SK-N-MC (cell line): ENCODE measurements at regions not wholly inside any gene's neighbourhood (a gene's known extent, or its start where the extent isn't known, plus 50 kb on each side); places are given as distances from the start of the nearest gene placed in this dataset.
A peak's percentile ranks its signal among the peaks of the same experiment; 100 is the strongest.

Experiments used
- DNase-seq: peaks from one replicate; pipeline ENCODE4 v3.0.0-alpha.2; 2011; ENCODE audit warnings: low read depth, low spot score
- H3K27ac ChIP-seq: fragments of 200-600 bp; sonication (generic); 2 replicates; pipeline ENCODE4 v1.5.1; 2016; ENCODE audit warnings: mixed run types
- H3K36me3 ChIP-seq: fragments of 200-600 bp; sonication (generic); 2 replicates; pipeline ENCODE4 v1.6.1; 2017; ENCODE audit warnings: antibody characterized with exemption, low read length, mixed read lengths; ENCODE audit not compliant: insufficient read depth
- H3K4me3 ChIP-seq: fragments of 200-600 bp; sonication (generic); 2 replicates; pipeline ENCODE4 v1.5.1; 2016
- H3K9ac ChIP-seq: fragments of 200-600 bp; sonication (generic); 2 replicates; pipeline ENCODE4 v1.8.0; 2017; ENCODE audit warnings: mixed run types, mixed read lengths; ENCODE audit not compliant: insufficient read length
- H3K9me3 ChIP-seq: fragments of 200-600 bp; sonication (generic); 2 replicates; pipeline ENCODE4 v1.6.1; 2017; ENCODE audit warnings: low read depth, mild to moderate bottlenecking, antibody characterized with exemption, low read length, moderate library complexity, mixed read lengths
- EZH2 ChIP-seq: fragments of 200-600 bp; sonication (generic); IDR thresholded peaks from one replicate; pipeline ENCODE4 v1.6.1; 2017; ENCODE audit warnings: antibody characterized with exemption
- FOXP2 ChIP-seq: optimal IDR thresholded peaks from 2 replicates; pipeline ENCODE3; 2011; ENCODE audit warnings: mild to moderate bottlenecking, moderate library complexity; ENCODE audit not compliant: insufficient read depth; ENCODE audit errors: extremely low read length, control extremely low read depth
- POLR2AphosphoS5 ChIP-seq: IDR thresholded peaks from 2 replicates; pipeline ENCODE4 v1.6.1; 2012; ENCODE audit warnings: mild to moderate bottlenecking, low read depth, low read length, borderline replicate concordance

DNA sequence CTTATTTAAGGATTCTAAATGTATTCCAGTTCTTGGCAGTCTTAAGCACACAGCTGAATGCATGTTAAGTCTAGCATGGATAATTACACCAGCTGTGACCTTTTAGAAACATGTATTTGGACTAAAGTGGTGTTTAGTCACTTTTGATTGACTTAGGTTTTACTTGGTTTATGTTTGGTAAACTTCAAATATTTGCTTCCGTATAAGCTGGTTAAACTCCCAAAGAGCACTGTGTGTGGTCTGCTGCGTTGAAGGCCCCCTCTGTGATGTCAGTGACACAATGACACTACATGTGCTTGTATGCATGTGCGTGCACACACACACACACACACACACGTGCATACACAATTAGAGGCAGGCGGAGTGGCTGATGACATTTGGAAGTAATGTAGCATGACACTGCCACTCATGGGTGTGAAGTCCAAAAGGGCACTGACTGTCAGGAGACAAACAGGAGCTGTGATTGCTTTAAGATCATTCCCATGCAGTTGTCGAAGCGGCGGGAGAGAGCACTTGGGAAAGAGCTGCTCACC, 156.1 kb upstream of the CDH13 start:
- H3K9me3 ChIP-seq: no peaks in the 10 kb centered on the region
- H3K9ac ChIP-seq: no peak overlapping the region
- DNase-seq: no peak
- TF ChIP-seq FOXP2 (no peak), EZH2 (no peak), POLR2AphosphoS5 (no peak)
- no peaks in the 10 kb centered on the region for H3K36me3 ChIP-seq
- H3K4me3 ChIP-seq: no peak overlapping the region
- H3K27ac ChIP-seq: no peak overlapping the region

DNA sequence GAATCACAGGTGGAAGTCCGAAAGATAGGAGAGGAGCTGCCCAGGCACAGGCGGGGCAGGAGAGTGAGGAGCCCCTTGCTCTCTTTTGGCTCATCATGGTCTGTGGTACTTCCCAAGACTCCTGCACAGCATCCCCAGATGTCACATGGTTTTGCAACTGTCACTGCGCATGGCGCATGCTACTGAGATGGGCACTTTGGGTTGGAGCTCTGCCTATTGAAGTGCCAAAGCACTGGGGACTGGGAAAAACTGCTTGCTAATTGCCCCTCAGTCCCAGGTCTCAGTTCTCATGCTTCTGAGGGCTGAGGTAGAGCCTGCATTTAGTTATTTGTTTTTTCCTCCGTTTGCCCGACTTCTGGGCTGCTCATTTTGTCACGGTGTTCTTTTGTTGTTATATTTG, 156.8 kb upstream of the CDH13 start:
- H3K9ac ChIP-seq: no peak overlapping the region
- no peak overlapping the region for H3K4me3 ChIP-seq
- H3K9me3 ChIP-seq: no peaks in the 10 kb centered on the region
- TF ChIP-seq FOXP2 (no peak), POLR2AphosphoS5 (no peak), EZH2 (no peak)
- no peak for DNase-seq
- H3K36me3 ChIP-seq: no peaks in the 10 kb centered on the region
- H3K27ac ChIP-seq: no peak overlapping the region

DNA sequence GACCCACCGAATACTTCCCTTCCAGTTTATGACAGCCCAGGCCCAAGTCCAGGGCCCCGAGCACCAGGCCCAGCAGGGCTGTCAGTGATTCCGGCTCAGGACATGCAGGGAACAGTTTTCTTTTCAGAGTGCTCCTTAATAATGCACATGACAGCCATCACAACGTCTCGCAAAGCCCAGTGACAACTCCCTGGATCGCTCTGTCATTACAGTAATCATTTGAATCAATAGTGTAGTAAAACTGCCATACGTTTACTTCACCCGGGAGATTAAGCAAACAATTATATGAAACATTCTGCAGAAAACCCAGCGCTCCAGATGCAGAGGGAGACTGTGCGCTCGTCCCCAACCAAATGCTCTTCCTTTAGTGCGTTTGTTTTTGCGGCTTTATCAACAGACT, 162.6 kb upstream of the CDH13 start:
- Histone ChIP-seq H3K27ac (no peak overlapping the region), H3K4me3 (no peak overlapping the region), H3K9ac (no peak overlapping the region), H3K9me3 (no peaks in the 10 kb centered on the region), H3K36me3 (no peaks in the 10 kb centered on the region)
- no peak for DNase-seq
- no peak for TF ChIP-seq EZH2
- TF ChIP-seq POLR2AphosphoS5: no peak
- no peak for TF ChIP-seq FOXP2

DNA sequence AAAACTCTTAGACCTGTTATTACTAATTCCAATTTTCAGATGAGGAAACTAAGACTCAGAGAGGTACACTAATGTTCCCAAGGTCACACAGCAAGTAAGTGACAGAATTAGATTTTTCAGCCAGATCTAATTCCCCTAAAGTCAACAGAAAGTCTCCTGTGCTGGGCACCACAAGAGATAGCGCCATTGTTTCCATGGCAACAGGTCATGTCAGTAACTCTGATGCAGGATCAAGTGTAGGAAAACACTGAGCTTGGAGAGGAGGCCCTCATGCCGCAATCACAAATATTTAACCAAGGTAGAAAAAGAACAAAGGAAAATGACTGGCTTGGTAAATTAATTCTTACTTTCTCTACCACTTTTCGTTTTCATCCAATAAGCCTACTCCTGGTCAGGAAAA, 166.0 kb upstream of the CDH13 start:
- H3K27ac ChIP-seq: no peak overlapping the region
- no peaks in the 10 kb centered on the region for H3K36me3 ChIP-seq
- H3K9me3 ChIP-seq: no peaks in the 10 kb centered on the region
- no peak overlapping the region for H3K4me3 ChIP-seq
- no peak for DNase-seq
- H3K9ac ChIP-seq: no peak overlapping the region
- no peak for TF ChIP-seq FOXP2
- no peak for TF ChIP-seq EZH2
- no peak for TF ChIP-seq POLR2AphosphoS5

DNA sequence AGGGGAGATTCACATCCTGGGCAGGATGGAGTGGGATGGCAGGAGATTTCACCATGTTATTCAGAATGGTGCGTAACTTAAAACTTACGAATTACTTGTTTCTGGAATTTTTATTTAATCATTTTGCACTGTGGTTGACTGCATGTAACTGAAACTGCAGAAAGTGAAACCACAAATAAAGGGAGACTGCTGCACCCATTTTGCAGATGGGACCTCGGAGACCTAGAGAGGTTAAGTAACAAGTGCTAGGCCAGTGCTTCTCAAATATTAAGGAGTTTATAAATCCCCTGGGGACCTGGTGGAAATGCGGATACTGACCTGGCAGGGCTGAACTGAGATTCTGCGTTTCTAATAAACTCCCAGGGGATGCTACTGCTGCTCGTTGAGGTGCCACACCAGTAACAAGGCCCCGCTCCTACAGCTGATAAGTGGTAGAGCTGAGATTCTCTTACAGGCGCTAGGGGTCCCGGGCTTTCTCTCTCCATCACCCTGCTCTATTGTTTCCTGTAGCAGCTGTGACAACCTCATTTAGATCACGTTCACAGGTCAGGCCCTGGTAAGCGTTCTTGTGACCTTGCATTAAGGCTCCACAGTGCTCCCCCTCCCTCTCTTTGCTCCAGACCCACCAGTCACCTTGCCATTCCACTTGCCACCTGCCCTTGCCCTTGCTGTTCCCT, 167.1 kb upstream of the CDH13 start:
- no peak for DNase-seq
- H3K4me3 ChIP-seq: no peak overlapping the region
- H3K9ac ChIP-seq: no peak overlapping the region
- TF ChIP-seq FOXP2 (no peak), EZH2 (no peak), POLR2AphosphoS5 (no peak)
- H3K27ac ChIP-seq: no peak overlapping the region
- H3K36me3 ChIP-seq: no peaks in the 10 kb centered on the region
- no peaks in the 10 kb centered on the region for H3K9me3 ChIP-seq

DNA sequence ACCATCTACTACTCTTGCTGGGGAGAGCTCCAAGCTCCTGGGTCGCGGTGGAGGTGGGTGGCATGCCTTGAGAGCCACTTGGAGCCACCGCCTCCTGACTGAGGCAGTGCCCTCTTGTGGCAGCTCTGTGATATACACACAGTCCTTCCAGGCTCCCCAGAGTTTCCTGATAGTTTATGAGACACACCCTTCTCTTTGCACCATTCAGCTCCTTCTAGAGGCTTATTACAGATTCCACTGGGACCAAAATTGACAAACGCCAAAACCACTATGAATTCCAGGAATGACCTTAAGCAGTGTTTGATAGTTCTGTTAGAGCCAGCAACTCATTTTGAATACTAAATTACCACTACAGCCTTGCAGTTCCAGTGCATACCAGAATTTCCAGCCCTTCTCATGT, 170.1 kb upstream of the CDH13 start:
- Histone ChIP-seq H3K9me3 (no peaks in the 10 kb centered on the region), H3K36me3 (no peaks in the 10 kb centered on the region), H3K9ac (no peak overlapping the region), H3K27ac (no peak overlapping the region), H3K4me3 (no peak overlapping the region)
- TF ChIP-seq POLR2AphosphoS5 (no peak), FOXP2 (no peak), EZH2 (no peak)
- DNase-seq: peak; percentile 10

DNA sequence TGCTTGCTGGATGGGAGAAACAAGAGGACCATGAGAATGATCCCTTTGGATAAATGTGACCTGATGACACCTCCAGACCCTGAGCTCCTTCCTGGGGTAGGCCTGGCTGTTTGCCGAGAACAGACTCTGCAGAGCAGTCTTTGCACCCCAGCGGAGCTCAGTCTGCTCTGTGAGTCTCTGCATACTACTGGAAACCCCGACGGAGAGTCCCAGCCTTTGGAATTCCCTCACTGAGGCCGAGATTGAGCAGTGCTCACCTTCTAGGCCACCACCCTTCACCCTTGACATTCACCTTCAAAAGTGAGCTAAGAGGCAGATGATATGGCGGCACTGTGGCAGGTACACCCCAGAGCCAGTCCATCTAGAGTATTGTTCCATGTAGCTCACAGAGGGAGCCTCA, 172.2 kb upstream of the CDH13 start:
- Histone ChIP-seq H3K27ac (no peak overlapping the region), H3K36me3 (no peaks in the 10 kb centered on the region), H3K4me3 (no peak overlapping the region), H3K9ac (no peak overlapping the region), H3K9me3 (no peaks in the 10 kb centered on the region)
- no peak for TF ChIP-seq EZH2
- TF ChIP-seq POLR2AphosphoS5: no peak
- TF ChIP-seq FOXP2: no peak
- DNase-seq: no peak

DNA sequence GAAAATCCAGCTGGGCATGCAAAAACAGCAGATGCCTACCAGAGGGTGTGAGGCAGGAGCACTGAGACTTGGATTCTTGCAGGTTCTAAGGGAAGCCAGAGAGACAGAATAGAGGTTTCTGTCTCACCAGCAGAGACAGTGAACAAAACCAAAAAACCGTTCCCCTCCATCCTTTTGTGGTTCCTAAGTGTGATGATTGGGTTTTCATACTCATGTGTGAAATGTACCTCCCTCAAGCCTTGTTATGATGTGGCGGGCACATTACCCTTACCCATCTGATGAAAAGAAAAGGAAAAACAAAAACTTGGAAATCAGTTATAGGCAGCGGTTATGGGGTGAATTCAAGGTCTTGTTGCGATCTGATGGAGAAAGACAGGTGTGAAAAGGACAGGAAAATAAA, 172.6 kb upstream of the CDH13 start:
- no peak overlapping the region for H3K9ac ChIP-seq
- no peak for TF ChIP-seq POLR2AphosphoS5
- no peaks in the 10 kb centered on the region for H3K9me3 ChIP-seq
- no peak overlapping the region for H3K4me3 ChIP-seq
- no peaks in the 10 kb centered on the region for H3K36me3 ChIP-seq
- H3K27ac ChIP-seq: no peak overlapping the region
- DNase-seq: no peak

DNA sequence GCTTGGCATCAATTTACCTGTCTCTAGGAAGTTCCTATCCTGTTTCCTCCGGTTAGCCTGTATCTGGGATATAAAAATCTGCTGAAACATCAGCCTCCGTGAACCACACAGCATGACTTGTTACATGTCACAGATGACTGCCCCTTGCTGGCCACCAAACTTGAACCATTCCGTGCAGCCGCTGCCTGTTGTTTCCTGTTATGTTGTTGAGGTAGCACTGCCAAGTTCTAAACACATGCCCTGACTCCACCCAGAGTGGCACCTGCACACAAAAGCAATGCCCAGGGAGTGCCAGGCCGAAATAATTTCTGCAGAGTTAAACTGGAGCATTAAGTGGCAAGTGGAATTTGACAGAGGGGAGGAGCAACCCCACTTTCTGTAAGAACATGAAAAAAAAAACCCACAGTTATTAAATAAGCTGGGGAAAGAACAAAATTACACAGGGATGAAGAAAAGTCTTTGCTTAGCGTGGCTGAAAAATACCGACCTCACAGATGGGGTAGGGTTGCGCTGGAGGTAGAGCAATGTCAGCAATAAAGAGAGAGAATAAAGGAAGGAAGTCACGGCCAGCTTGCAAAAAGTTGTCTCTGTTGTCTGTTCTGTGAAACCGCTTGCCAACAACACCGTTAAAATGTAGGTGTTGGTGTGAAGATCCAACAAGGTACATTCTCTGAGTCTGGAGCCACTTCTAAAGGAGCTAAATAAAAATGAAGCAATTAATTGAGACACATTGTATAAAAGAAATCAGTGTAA, 174.6 kb upstream of the CDH13 start:
- no peak for TF ChIP-seq POLR2AphosphoS5
- no peak for TF ChIP-seq FOXP2
- TF ChIP-seq EZH2: no peak
- no peak overlapping the region for H3K9ac ChIP-seq
- H3K36me3 ChIP-seq: no peaks in the 10 kb centered on the region
- no peak overlapping the region for H3K27ac ChIP-seq
- H3K9me3 ChIP-seq: no peaks in the 10 kb centered on the region
- DNase-seq: no peak
- H3K4me3 ChIP-seq: no peak overlapping the region
